ENCODE measurements at regions not wholly inside any gene's neighbourhood (a gene's known extent, or its start where the extent isn't known, plus 50 kb on each side); places are given as distances from the start of the nearest gene placed in this dataset.
"Not testable (repeated sequence)": the region's sequence is repeated elsewhere in the genome, so short reads cannot be mapped to it uniquely, and the experiment has no call there.

- not testable (repeated sequence) for DNase-seq
Observed at GRCh38 chr1:143764831-143765230, 207.0 kb downstream of the FAM72C start.

GRCh38 chr1:143760366-143760765 is 211.4 kb downstream of the FAM72C start:
- DNase-seq: not testable (repeated sequence)

- DNase-seq: not testable (repeated sequence)
Observed at GRCh38 chr1:143755961-143756360, 215.8 kb downstream of the FAM72C start.

- no peak for DNase-seq
Observed at GRCh38 chr1:143748906-143749305, 222.9 kb downstream of the FAM72C start.

- no peak for DNase-seq
Observed at GRCh38 chr1:143736562-143736961, 235.2 kb downstream of the FAM72C start.

- peak; percentile 39 for DNase-seq
Observed at GRCh38 chr1:143735764-143736461, 235.9 kb downstream of the FAM72C start.

GRCh38 chr1:143734261-143734660 is 237.5 kb downstream of the FAM72C start:
- DNase-seq: not testable (repeated sequence)

- DNase-seq: not testable (repeated sequence)
Observed at GRCh38 chr1:143730890-143731289, 240.9 kb downstream of the FAM72C start.

GRCh38 chr1:143729449-143730111 is 242.2 kb downstream of the FAM72C start:
- DNase-seq: peak; percentile 65

GRCh38 chr1:143728802-143729448 is 242.9 kb downstream of the FAM72C start:
- not testable (repeated sequence) for DNase-seq

GRCh38 chr1:143727263-143727662 is 244.5 kb downstream of the FAM72C start:
- DNase-seq: no peak

- DNase-seq: no peak
Observed at GRCh38 chr1:143721024-143721373, 250.8 kb downstream of the FAM72C start.

GRCh38 chr1:143720087-143721023 is 251.4 kb downstream of the FAM72C start:
- peak; percentile 91 for DNase-seq

GRCh38 chr1:143718524-143718923 is 253.3 kb downstream of the FAM72C start:
- DNase-seq: no peak

- no peak for DNase-seq
Observed at GRCh38 chr1:143718021-143718420, 253.8 kb downstream of the FAM72C start.

GRCh38 chr1:143717434-143717833 is 254.4 kb downstream of the FAM72C start:
- DNase-seq: no peak

GRCh38 chr1:143714913-143715312 is 256.9 kb downstream of the FAM72C start:
- not testable (repeated sequence) for DNase-seq

- peak; percentile 78 for DNase-seq
Observed at GRCh38 chr1:143709606-143710259, 262.1 kb downstream of the FAM72C start.

- DNase-seq: not testable (repeated sequence)
Observed at GRCh38 chr1:143702739-143703138, 269.0 kb downstream of the FAM72C start.

GRCh38 chr1:143699731-143700130 is 272.1 kb downstream of the FAM72C start:
- DNase-seq: no peak

- peak; percentile 26 for DNase-seq
Observed at GRCh38 chr1:143699115-143699514, 272.7 kb downstream of the FAM72C start.

- DNase-seq: peak; percentile 77
Observed at GRCh38 chr1:143698016-143698415, 273.8 kb downstream of the FAM72C start.

Measured in RPMI8226 (cell line).